Peyer's patch (tissue), 4 donors: ENCODE measurements at regions not wholly inside any gene's neighbourhood (a gene's known extent, or its start where the extent isn't known, plus 50 kb on each side); places are given as distances from the start of the nearest gene placed in this dataset.

Experiments
- CTCF ChIP-seq, 6 experiments: fragments of 450-650 bp in 4 of 6; fragments of 200-600 bp in 2 of 6; sonication (generic) in 1 of 6; IDR thresholded peaks; one replicate each; pipeline ENCODE4 v1.5.1; 2017 to 2019; ENCODE audit warnings: antibody characterized with exemption in 6 of 6, mild to moderate bottlenecking in 3 of 6, moderate library complexity in 1 of 6
- POLR2A ChIP-seq, 2 donors: fragments of 450-650 bp; IDR thresholded peaks; one replicate each; pipeline ENCODE4 v1.5.1; 2017; ENCODE audit warnings: antibody characterized with exemption in 2 of 2, mild to moderate bottlenecking in 2 of 2, moderate library complexity in 2 of 2

GRCh38 chr19:28841531-28841930, 371.4 kb downstream of the UQCRFS1 start:
- no peak for TF ChIP-seq CTCF (IDR thresholded peaks at IDR 0.05)
- no peak for TF ChIP-seq POLR2A (IDR thresholded peaks at IDR 0.05)
